GM18907 (cell line): ENCODE measurements at regions not wholly inside any gene's neighbourhood (a gene's known extent, or its start where the extent isn't known, plus 50 kb on each side); places are given as distances from the start of the nearest gene placed in this dataset.

ENCODE experiments used
- ATAC-seq: cut with Tn5 transposase; IDR thresholded peaks from one replicate; pipeline ENCODE4 v1.9.1; 2021; ENCODE audit warnings: mild to moderate bottlenecking, moderate library complexity; ENCODE audit not compliant: unreplicated experiment

GRCh38 chr18:71919211-71919610, 624.9 kb downstream of the CBLN2 start:
- no peak for ATAC-seq

- no peak for ATAC-seq
Measured at GRCh38 chr18:71913641-71914040, 630.5 kb downstream of the CBLN2 start.

DNA sequence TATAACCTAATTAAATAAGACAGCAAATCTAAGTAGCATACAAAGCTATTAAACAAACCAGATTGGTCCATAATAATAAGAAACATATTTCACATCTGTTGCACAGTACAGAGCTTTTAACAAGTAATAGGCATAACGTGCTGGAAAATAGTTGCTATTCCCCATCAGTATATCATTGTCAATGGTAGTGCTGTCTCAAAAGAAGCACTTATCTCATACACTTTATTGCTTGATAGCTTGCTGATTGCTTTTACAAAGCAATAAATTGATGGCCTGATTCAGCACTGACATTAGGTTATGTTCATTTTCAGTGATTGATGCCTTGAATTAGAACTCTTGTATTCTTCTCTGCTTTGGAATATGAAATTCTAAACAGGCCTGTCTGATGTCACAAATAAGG, 641.7 kb downstream of the CBLN2 start:
- ATAC-seq: no peak

- ATAC-seq: no peak
Measured at GRCh38 chr18:71899707-71900472, 644.3 kb downstream of the CBLN2 start.

GRCh38 chr18:71899183-71899582, 645.0 kb downstream of the CBLN2 start:
- no peak for ATAC-seq

- no peak for ATAC-seq
Measured at GRCh38 chr18:71887509-71887908, 656.6 kb downstream of the CBLN2 start.

GRCh38 chr18:71878226-71878625, 665.9 kb downstream of the CBLN2 start:
- ATAC-seq: no peak

GRCh38 chr18:71873695-71874094, 670.4 kb downstream of the CBLN2 start:
- no peak for ATAC-seq

DNA sequence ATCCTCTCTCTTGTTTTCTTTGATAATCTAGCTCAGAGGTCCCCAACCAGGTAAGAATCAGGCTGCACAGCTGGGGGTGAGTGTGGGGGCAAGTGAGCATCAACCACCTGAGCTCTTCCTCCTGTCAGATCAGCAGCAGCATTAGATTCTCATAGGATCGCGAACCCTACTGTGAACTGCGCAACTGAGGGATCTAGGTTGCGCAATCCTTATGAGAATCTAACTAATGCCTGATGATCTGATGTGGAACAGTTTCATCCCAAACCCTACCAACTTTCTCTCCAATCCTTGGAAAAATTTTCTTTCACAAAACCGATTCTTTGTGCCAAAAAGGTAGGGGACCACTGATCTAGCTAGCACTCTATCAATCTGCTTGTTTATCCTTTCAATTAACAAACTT, 678.3 kb downstream of the CBLN2 start:
- ATAC-seq: no peak

DNA sequence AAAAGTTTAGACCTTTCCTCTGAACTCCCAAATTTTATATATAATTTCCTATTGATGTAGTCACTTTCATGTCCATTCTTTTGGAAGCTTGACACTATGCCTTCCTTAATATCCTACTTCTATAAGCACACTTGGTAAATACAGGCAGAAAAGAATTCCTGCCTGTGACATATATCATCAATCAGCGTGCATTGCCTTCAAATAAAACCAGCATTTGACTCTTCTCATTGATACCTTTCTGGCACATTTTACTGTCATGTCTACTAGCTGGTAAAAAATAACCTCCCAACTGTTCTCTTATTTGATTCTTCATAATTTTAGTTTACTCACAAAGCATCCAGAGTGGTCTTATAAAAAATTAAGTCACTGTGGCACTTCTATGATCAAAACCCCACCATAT, 693.5 kb downstream of the CBLN2 start:
- no peak for ATAC-seq

DNA sequence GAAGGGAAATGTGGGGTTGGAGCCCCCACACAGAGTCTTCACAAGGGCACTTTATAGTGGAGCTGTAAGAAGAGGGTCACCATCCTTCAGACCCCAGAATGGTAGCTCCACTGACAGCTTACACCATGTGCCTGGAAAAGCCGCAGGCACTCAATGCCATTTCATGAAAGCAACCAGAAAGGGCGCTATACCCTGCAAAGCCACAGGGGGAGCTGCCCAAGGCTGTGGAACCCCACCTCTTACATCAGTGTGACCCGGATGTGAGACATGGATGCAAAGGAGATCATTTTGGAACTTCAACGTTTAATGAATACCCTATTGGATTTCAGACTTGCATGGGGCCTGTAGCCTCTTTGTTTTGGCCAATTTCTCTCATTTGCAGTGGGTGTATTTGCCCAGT, 694.7 kb downstream of the CBLN2 start:
- no peak for ATAC-seq

DNA sequence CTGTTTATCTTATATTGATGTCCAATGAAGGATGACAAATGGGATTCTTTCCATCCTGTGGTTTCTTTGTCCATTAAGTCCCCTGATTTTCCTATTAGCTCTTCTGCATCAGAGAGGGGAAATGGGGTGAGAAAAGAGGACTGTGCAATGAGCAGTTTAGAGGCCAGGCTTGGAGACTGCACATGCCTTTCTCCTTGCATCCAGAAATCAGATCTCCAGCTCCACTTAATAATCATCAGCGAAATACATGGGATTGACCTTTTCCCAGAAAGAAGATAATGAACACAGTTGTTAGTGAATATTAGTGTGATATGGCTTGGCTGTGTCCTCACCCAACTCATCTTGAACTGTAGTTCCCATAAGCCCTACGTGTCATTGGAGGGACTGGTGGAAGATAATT, 697.4 kb downstream of the CBLN2 start:
- ATAC-seq: no peak

DNA sequence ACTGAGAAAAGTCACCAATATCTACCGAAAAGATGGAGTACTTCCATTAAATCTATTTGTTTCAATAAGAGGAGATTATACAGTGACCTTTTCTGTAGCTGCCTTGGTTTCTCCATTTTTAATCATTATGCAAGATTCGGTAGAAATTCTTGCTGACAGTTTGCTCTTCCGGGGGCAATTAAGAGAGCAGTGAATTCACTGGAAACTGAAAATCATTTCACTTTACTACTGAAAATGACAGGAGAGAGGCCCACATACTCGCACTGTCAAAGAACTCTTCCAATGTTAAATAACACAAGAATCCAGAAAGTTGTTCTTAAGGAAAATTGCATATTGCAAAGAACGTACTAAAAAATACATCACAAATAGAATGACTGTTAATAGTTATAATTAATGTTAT, 699.3 kb downstream of the CBLN2 start:
- ATAC-seq: no peak

DNA sequence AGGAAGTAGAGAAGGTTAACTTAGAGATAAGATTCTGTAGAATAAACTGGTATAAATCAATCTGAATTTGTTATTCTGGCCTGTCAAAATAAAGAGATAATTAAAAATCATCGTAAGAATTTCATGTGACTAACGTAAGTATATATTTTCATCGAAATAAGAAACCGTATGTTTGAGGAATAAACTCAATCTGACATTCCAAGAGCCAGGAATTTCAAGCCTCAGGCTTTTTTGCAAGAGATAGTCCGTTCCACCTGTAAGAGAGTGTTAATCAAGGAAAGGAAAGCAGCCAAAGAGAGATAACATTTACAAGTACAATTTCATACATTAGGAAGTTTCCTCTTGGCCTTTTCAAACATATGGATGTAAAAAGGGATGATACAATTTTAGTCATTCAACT, 701.5 kb downstream of the CBLN2 start:
- ATAC-seq: no peak

DNA sequence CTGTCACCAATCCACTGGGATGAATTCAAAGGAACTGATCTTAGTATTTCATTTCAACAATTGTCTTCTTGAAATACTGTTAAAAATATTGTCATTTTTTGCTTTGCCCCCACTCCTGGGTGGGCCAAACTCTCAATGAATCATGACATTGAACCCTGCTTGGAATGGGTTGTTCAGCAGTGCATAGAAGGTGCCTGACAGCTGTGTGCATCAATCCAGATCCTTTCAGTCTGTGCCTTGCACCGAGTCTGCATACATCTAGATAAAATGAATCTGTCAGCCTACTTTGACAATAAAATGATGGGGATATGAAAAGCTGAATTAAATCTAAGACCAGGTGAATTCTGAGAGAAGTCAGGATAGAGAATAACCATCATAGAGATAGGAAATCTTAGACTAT, 706.6 kb downstream of the CBLN2 start:
- ATAC-seq: no peak

DNA sequence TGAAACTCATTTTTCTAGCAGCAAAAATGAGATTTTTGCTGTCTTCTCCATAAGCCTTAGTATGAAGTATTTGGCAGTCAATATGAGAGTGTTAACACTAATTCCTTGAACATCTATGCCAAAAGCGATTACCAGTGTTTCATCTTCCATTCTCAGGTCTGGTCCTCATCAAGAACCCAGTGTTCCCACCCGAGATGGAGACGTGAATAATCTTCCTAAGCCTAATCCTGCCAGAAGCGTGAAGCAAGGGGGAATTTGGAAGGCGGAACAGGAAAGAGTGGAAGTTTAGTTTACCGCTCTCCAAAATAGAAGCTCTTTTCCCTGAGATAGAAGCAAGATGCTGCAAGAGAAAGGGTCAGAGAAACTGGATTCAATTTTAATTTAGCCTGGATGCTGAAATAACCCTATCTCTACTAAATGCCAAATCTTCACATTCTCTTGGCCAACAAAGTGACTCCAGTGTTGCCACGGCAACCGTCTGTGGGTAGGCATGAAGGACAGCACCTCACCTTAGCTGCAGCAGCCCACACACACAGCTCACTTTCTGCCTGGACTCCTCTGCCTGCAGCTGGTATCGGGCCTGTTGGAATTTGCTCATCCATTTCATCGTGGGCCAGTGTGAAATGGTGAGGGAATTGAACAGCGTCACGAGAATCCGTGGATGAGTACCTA, 711.1 kb downstream of the CBLN2 start:
- no peak for ATAC-seq

- ATAC-seq: no peak
Measured at GRCh38 chr18:71831039-71831438, 713.1 kb downstream of the CBLN2 start.

- no peak for ATAC-seq
Measured at GRCh38 chr18:71827301-71827700, 716.8 kb downstream of the CBLN2 start.

DNA sequence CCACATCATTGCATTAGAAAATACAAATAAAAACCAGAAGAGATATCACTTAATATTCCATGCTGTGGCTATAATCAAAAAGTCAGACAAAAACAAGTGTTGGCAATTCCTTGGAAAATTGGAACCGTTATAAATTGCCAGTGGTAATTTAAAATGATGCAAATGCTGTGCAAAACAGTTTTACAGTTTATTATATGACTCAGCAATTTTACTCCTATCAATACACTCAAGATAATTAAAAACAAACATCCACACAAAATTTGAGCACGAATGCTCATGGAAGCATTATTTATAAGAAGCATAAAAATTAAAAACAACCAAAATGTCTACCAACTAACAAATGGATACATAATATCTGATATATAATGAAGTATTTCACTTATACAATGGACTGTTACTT, 728.8 kb downstream of the CBLN2 start:
- no peak for ATAC-seq

GRCh38 chr18:71809711-71810110, 734.4 kb downstream of the CBLN2 start:
- no peak for ATAC-seq

DNA sequence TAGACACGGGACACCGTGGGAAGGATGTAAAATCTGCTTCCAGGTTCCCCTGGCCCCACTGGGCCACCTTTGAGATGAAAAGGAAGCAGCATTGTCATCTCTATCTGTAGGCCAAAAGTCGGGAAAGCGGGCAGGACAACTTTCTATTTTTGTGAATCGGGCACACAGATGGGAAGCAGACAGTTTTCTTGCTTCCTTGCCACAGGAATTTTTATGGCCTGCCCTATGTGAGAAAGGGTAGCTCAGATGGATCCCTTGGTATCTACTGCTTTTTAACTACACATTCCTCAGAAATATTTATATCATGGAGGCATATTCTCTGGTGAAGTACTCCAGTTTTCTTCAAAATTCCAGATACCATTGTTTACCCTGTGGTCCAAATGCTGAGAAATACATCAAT, 735.5 kb downstream of the CBLN2 start:
- no peak for ATAC-seq

DNA sequence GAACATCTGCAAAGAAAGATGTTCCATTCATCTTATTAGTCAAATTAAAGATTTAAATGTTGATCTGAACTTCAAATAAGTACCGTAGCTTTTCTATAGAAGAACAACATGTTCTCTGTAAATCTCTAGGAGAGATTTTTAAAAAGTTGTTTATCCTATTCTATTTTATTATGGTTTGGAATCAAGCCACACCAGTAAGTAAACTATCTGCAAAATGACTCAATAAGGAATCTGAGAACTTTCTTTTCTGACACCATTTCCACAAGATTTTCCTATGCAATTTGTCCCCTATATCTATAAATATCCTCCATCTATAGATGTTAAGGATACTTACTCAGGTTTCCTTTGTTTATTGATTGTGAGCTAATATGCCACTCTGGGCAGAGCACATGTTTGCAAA, 736.6 kb downstream of the CBLN2 start:
- ATAC-seq: no peak
